Fibroblast of gingiva (primary cell): ENCODE measurements at regions not wholly inside any gene's neighbourhood (a gene's known extent, or its start where the extent isn't known, plus 50 kb on each side); places are given as distances from the start of the nearest gene placed in this dataset.
"Not testable (repeated sequence)": the region's sequence is repeated elsewhere in the genome, so short reads cannot be mapped to it uniquely, and the experiment has no call there.

Experiments used
- DNase-seq: peaks from one replicate; pipeline ENCODE4 v3.0.0-alpha.2; 2011; ENCODE audit warnings: low read depth

DNA sequence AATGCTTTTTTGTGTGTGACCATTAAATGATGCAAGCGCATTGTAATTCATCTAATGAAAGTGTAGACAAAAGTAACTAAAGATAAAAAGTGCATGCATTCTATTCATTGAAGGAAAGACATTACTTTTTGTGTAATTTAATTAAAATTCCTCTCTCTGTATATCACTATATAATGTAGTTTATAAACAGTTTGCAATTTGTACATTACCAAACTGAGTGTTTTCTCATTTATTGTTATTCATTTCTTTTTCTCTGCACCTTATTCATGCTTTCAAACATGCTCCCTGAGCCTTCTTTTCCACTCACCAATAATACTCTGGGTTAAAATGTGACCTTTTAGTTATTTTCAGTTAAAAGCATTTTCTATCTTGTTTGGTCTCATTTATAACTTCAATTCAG, 713.7 kb upstream of the AADAT start:
- no peak for DNase-seq

DNA sequence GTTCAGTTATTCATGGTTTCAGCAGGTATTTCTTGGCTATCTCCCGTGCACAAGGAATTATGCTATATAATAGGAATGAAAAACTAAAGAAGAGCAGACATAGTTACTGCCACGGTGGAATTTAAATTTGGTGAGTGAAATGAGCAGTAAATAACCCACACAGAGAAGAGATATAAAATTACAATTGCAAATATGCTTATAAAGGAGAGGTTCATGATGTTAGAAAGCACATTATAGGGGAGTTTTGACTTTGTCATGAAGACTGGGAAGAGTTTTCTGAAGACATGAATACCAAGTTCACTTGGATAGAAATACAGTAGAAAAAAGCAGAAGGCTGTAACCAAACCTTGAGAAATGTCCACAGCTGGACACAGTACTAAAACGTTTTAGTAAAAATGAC, 712.0 kb upstream of the AADAT start:
- no peak for DNase-seq

DNA sequence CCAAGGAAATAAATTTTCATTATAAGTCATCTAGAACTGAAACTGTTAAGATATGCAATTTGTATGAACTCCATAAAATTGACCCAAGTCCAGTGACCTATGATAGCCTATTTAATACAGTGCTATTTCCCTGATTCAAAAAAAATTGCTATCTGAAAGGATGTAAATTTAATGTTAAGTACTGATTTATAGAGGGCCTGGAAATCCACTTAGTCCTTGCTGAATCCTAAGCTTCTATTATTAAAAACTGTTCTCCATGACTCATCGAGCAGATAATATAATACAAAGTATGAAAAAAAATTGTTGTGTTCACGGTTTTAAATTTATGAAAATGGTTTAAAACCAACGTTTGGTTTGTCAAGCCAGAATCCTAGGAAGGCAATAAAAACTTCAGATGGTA, 704.8 kb upstream of the AADAT start:
- no peak for DNase-seq

DNA sequence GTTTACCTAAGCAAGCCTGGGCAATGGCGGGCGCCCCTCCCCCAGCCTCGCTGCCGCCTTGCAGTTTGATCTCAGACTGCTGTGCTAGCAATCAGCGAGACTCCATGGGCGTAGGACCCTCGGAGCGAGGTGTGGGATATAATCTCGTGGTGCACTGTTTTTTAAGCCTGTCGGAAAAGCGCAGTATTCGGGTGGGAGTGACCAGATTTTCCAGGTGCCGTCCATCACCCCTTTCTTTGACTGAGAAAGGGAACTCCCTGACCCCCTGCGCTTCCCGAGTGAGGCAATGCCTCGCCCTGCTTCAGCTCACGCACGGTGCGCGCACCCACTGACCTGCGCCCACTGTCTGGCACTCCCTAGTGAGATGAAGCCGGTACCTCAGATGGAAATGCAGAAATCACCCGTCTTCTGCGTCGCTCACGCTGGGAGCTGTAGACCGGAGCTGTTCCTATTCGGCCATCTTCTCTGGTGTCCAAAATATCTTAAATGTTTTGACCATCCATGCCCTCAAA, 698.8 kb upstream of the AADAT start:
- DNase-seq: not testable (repeated sequence)

DNA sequence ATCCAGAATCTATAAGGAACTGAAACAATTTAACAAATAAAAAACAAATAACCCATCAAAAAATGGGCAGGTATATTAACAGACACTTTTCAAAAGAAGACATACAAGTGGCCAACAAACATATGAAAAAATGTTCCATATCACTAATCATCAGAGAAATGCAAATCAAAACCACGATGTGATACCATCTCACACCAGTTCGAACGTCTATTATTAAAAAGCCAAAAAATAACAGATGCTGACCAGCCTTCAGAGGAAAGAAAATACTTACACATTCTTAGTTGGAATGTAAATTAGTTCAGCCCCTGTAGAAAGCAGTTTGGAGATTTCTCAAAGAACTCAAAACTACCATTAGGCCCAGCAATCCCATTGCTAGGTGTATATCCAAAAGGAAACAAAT, 687.9 kb upstream of the AADAT start:
- DNase-seq: no peak

DNA sequence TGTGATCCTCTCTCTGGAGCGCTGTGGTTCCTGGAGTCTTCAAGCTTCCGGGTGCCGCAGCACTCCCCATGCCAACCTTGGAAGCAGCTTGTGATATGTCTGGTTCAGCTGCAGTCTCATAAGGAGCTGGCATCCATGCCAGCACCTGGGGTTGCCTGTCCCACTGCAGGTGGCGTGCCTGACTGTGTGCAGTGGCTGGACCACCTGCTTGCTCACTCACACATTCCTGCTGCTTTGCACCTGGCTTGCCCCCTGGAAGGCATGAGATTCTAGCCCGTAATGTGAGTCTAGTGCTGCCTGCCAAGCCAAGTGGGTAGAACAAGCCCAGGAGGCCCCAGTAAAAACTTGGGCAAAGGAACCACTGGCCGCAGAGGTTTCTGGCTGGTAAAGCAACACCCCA, 687.2 kb upstream of the AADAT start:
- no peak for DNase-seq

DNA sequence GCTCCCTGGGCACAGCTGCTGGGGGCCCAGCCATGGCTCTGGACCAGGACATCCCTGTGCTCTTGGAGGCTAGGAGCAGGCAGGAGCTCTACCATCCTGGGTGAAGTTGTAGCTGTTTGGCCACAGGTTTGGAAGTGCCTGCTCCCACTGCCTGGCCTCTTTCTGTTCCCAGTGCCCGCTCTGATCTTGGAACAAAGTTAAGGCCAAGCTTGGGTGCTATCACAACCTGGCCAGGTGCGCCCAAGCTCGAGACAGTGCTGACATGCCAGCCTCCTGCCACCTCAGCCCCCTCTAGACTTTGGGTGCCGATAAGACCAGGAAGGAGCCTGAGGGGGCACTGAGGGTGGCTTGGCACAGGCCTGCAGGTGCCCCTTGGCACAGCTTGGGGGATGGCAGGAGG, 686.1 kb upstream of the AADAT start:
- no peak for DNase-seq

DNA sequence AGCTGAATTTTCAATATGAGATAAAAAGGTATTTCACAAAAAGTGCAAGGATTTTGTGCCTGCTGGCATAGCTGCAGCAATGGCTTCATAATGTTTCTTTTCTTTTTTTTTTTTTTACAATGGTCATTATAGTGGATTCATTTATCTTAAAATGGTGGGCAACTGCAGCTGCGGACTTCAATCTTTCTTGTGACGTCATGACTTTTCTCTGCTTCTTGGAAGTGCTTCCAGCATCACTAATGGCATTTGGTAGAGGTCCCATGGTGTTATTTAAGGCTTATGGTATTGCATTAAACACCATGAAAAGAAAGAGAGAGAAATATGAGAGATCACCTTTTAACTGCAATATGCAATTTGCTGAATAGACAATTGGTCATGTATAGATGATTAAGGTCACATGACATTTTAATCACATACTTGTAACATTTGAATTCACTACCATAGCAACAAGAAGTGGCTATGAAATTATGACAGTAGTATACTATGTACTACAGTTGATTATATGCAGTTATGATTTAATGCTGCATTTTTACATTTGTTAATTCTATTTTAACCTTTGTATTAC, 684.0 kb upstream of the AADAT start:
- no peak for DNase-seq

DNA sequence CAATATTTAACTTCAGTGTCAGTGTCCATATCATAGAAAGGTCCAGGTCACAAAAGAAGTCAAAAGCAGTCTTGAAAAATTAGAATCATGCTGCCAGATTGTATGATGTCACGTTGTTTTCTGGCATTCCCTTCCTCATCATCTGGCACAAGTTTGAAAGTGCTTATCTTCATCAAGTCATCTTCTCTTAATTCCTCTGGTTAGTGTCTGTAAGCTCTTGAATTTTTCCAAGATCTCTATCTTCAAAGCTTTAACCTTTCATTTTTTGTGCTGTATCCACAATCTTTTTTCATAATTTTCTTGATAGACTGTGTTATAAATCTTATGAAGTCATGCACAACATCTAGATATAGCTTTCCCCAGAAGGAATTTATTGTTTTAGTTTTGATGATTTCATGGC, 682.7 kb upstream of the AADAT start:
- DNase-seq: no peak

DNA sequence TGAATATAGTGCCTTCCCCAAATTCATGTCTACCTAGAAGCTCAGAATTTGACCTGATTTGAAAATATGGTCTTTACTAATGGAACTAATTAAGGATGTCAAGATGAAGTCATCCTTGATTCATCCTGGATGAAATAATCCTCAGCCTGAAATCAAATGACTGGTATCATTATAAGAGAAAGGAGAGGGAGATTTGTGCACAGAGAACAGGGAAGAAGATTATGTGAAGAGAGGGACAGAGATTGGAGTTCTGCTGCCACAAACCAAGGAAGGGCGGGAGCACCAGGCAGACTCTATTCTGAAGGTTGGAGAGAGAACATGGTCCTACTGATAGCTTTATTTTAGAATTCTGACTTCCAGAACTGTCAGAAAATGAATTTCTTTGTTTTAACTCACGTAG, 680.9 kb upstream of the AADAT start:
- no peak for DNase-seq

DNA sequence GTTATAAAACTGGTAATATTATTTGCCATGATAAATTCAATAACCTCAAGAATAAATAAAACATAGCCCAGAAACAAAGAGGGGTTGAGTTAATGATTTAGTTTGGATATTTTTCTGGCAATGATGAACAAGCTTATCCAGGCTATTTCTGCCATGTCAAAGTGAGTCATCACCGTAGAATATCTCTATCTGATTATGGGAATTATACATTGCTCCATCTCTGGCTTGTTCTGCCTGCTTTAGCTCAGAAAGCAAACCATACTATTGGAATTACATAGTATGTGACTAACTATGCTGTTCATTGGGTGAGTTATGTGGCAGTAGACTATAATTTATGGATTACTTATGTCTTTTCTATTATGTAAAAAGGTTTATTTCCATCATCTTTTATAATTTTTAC, 680.1 kb upstream of the AADAT start:
- DNase-seq: no peak

DNA sequence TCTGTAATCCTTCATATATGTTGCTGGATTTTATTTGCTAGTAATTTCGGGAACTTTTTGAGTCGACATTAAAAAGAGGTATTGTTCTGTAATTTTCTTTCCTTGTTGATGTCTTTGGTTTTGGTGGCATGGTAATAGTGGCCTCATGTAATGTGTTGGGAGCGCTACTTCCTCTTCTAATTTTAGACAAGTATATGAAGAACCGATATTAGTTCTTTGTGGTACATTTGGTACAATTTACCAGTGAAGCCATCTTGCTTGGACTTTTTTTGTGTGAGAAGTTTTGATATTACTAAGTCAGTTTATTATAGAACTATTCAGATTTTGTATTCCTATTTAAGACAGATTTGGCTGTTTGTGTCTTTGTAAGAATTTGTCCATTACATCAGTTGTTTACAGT, 669.2 kb upstream of the AADAT start:
- no peak for DNase-seq

DNA sequence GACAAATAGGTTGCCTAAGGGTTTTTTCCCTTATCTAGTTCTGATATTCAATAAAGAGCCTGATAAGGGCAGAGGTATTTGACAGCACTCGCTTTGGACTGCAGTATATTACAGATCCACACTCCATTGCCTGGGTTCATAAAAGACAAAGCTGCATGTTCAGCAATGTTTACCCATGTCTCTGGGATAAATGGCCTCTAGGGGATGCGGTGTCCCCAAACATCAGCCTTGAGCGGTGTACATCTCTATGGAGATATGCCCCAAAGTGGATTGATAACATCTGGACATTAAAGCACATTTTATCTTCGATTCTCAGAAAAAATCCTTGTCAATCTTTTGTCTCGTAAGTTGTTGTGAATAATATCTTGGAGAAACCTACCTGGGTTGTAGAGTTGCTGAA, 660.8 kb upstream of the AADAT start:
- DNase-seq: no peak

DNA sequence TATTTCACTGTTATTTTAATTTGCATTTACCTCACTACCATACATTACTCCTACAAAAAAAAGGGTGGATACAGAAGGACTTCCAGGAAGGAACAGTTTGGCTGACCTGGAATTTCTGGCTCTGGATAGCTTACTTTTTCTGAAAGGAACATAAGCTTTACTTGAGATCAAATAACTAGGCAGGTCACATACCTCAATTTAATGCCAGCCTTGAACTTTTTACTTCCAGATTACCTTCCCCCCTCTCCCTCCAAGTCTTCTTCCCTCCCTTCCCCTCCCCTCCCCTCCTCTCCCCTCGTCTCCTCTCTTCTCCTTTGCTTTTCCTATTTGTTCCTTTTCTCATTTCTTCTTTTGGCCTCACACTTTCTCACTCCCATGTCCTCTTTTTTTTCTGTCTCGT, 659.2 kb upstream of the AADAT start:
- no peak for DNase-seq

DNA sequence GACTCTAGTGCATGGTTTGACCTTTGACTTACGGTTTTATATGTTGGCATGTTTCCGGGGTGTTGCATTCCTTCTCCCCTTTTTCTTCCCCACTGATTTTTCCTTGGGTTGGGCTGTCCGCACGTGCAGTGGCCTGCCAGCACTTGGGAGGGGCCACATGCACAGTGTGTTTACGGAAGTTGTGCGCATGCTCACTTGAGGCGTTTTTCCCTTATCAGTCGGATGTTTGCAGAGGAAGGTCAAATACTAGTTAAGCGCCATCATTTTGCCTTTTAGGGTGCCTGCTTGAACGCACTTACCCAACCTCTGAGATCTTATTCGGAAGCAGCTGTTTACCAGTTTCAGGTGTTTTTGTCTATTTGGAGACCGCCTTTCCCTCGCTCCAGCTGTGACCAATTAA, 653.9 kb upstream of the AADAT start:
- no peak for DNase-seq

DNA sequence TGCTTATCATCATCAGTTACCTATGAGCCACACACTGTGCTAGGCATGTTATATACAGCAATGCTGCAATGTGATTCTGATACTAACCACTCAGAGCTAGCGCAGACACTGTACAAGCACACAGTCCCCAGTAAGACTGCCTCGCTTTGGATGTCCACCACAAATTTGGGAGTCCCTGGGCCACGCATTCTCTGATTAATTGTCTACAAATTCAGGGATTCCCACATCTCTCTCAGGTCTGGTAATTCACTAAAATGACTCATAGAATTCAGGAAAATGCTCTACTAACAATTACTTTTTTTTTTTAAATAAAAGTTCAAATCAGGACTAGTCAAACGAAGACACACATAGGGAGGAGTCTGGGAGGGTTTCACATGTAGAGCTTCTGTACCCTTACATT, 652.1 kb upstream of the AADAT start:
- no peak for DNase-seq

DNA sequence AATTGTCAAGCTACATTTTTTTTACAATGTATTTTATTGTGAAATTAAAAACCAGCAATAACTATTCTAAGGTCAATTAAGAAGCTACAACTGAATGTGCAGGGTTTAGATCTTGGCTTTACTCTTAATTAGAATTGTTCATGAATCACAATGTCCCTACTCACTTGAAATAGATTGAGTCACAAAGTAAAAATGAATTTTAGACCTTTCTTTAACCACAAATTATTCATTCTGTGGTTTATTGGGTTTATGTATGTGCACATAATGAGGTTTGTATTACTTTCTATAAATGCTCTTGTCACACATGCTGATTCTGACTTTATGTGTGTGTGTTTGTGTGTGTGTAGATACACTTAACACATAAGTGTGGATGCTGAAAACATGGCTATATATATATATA, 647.0 kb upstream of the AADAT start:
- DNase-seq: no peak

DNA sequence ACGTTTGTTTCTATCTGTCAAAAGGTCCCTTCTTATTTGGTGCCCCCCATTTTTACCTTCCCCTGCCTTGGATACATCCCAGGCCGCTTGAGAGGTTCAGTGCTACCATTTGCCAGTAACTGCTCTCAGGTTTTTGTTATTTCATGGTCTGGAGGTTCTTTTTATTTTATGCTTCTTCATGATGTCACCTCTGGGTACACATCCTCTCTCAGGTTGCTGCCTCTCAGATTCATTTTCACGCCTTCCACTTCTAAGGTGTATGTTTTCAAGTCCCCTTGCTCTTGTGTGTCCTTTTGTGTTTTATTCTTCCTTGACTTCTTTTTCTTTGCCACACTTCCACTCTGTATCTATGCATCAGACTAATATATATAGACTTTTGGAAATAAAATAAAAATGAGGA, 640.1 kb upstream of the AADAT start:
- DNase-seq: no peak

DNA sequence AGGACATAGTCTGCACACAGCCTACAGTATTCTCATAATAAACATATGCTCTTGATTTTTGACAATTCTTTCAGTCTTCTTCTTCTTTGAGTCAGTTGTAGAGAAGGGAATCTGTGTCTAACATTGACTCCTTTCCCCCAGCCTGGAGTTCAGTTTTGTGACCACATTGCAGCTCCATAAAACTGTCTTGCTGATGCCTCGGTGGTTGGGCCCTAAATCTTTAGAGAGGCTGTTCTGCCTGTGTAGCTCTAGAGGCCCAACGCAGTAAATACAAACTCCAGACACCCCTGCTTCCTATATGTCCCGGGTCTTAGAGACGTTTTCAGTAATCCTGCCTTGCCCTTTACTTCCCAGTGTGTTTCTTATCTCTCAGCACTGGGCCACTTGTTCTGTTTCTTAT, 639.5 kb upstream of the AADAT start:
- no peak for DNase-seq

DNA sequence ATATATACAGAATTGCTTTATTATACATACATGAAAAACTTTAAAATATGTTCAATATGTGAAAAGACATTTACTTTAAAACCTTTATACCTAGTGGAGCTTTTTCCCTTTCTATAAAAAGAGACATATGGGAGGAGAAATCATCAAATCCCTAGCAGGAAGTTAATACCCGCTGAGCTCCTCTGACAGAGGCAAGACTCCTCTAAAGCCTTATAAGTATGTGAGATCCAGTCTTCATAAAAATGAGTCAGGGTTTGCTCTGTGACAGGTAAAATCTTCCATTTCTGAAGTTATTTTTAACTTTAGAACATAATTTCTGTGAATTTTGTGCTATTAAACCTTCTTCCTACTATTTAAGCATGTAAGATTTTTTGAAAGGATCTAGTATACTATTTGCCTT, 634.4 kb upstream of the AADAT start:
- no peak for DNase-seq

DNA sequence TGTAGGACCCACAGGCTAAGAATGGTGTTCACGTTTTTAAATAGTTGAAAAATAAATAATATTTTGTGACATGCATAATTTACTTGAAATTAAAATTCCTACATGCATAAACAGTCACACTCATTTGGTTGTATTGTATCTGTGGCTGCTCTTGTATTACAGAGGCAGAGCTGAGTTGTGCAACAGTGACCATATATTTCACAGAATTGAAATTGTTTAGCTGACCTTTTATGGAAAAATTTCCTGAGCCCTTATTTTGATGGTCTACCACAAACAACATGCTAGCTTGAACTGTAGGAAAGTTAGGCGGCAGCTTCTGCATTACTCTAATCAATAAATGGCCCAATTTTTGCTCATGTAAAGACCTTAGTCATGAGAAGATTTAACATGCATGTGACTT, 633.4 kb upstream of the AADAT start:
- peak; percentile 15 for DNase-seq

DNA sequence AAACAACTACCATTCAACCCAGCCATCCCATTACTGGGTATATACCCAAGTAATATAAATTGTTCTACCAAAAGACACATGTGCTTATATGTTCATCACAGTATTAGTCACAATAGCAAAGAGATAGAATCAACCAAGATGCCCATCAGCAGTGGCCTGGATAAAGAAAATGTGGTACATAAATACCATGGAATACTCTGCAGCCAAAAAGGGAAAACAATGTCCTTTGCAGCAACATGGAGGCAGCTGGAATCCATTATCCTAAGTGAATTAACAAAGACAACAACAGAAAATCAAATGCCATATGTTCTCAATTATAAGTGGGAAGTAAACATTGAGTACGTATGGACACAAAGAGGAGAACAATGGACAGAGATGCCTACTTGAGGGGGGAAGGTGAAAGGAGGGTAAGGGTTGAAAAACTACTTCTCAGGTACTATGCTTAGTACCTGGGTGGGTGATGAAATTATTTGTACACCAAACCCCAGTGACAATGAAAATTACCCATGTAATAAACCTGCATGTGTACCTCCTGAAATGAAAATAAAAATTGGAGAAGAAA, 632.1 kb upstream of the AADAT start:
- peak; percentile 2 for DNase-seq

DNA sequence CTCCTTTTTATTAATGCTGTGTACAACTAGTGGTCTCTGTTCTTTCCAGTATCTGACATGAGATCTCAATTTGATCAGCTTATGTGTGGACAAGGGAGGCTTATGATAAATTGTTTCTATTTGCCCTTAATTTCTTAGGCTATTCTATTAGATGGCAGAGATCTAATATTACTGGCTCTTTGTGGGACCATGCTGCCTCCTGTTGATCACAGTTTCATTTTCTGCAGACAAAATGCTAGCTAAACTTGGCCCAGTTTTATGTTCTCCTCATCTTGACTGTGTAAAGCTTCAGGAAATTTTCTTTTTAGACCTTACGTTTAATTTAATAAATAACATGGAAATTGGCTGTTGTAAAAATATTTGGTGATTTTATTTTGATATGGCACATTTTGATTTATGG, 627.1 kb upstream of the AADAT start:
- no peak for DNase-seq

DNA sequence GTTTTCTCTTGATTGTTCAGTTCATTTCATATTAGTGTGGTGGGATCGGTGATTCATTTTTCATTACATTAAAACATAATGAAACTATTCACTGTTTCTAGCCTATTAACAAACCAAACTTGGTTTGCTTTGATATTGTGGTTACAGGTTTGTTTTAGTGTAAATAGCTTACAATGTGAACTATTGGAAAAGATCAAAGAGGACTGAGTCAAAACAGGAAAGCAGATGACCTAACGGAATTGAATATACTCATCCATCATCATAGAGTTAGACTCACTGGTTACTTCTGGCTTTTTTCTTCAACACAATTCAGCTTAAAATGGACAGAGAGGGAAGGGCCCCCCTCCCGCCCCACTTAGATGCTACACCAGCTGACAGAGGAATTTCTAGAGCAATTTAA, 616.2 kb upstream of the AADAT start:
- no peak for DNase-seq

DNA sequence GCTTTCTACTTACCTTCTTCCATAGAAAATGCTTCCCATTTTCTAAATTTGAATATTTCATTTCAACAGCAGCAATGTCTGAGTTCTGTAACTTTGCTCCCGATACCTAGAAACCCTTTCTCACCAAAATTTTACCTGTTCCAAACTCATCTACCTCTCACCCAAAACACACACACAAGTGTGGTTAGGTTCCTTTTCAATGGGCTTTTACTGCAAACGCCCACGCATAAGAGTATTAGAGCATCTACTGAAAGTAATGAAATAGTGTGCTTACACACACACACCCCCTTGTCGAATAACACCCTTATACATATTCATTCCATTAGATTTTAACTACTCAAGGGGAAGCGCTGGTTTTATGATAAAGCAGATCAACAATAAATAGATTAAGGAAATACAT, 610.3 kb upstream of the AADAT start:
- DNase-seq: no peak
